ENCODE measurements at regions not wholly inside any gene's neighbourhood (a gene's known extent, or its start where the extent isn't known, plus 50 kb on each side); places are given as distances from the start of the nearest gene placed in this dataset.

DNA sequence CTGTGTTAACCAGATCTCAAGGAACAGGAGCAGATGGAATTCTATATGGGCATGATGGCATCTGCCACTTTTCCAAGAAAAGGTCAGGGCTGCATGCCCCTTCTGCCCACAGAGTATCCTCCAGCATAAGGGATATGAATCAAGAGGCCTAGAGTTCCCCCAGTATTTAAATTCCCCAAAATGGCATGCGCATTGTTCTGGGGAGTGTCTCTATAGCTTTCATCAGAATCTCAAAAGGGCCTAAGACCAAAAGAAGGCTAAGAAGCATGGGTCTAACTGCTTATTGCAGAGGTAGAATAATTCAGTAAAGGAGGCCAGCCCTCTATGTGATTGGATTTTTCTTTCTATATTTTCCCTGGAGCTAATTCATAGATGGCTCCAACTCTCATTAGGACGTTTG lies 114.2 kb upstream of the SPIN1 start:
- Histone ChIP-seq H3K36me3 (ENCODE audit: insufficient read depth, low read length) (no peaks in the 10 kb centered on the region), H3K27me3 (ENCODE audit: control insufficient read depth in 1 of 2, insufficient read depth in 2 of 2, low read length in 2 of 2) (no peaks in the 10 kb centered on the region), H3K27ac (ENCODE audit: low read depth in 1 of 2, low read length in 2 of 2) (no peak overlapping the region), H3K9me3 (ENCODE audit: control insufficient read depth in 1 of 2, insufficient read depth in 1 of 2, low read length in 2 of 2) (no peaks in the 10 kb centered on the region), H3K4me1 (ENCODE audit: insufficient read depth, low read length) (no peaks in the 10 kb centered on the region), H3K4me3 (ENCODE audit: low read length) (no peak overlapping the region)
- TF ChIP-seq, protein P1, sequence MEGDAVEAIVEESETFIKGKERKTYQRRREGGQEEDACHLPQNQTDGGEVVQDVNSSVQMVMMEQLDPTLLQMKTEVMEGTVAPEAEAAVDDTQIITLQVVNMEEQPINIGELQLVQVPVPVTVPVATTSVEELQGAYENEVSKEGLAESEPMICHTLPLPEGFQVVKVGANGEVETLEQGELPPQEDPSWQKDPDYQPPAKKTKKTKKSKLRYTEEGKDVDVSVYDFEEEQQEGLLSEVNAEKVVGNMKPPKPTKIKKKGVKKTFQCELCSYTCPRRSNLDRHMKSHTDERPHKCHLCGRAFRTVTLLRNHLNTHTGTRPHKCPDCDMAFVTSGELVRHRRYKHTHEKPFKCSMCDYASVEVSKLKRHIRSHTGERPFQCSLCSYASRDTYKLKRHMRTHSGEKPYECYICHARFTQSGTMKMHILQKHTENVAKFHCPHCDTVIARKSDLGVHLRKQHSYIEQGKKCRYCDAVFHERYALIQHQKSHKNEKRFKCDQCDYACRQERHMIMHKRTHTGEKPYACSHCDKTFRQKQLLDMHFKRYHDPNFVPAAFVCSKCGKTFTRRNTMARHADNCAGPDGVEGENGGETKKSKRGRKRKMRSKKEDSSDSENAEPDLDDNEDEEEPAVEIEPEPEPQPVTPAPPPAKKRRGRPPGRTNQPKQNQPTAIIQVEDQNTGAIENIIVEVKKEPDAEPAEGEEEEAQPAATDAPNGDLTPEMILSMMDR (IDR thresholded peaks at IDR 0.05) = no peak
- Mint-ChIP-seq H3K27ac (no peak overlapping the region), H3K27me3 (no peaks in the 10 kb centered on the region), H3K4me3 (no peak overlapping the region), H3K9me3 (no peaks in the 10 kb centered on the region), H3K4me1 (ENCODE audit: low read depth) (no peaks in the 10 kb centered on the region), H3K36me3 (ENCODE audit: low read depth) (no peaks in the 10 kb centered on the region)
- POLR2A ChIA-PET = no interaction called here
- intact Hi-C loops (cut with DNase I, micrococcal nuclease) = no loop called here
- ATAC-seq (ENCODE audit: poor library complexity) (no peak), DNase-seq (no peak)
- CTCF ChIA-PET = no interaction called here

DNA sequence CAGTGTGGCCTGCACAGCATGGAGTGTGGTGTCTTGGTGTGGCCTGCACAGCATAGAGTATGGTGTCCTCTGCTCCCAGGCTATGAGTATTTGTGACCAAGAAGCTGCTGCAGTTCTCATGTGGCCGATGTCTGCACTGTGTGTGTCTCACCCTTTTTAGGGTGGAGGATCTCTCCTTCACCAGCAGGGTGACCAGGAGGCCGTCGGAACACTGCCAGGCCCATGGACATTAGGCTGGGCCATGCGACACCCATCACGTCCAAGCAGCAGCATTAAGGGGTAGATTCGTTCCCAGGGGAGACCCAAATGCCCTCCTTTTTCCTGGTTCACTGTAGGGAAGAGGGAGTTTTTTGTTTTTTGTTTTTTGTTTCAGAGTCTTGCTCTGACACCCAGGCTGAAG lies 115.3 kb upstream of the SPIN1 start:
- no peak for ATAC-seq (ENCODE audit: poor library complexity)
- DNase-seq = no peak
- Histone ChIP-seq H3K4me3 (ENCODE audit: low read length) (no peak overlapping the region), H3K27me3 (ENCODE audit: control insufficient read depth in 1 of 2, insufficient read depth in 2 of 2, low read length in 2 of 2) (no peaks in the 10 kb centered on the region), H3K9me3 (ENCODE audit: control insufficient read depth in 1 of 2, insufficient read depth in 1 of 2, low read length in 2 of 2) (no peaks in the 10 kb centered on the region), H3K27ac (ENCODE audit: low read depth in 1 of 2, low read length in 2 of 2) (no peak overlapping the region), H3K4me1 (ENCODE audit: insufficient read depth, low read length) (no peaks in the 10 kb centered on the region), H3K36me3 (ENCODE audit: insufficient read depth, low read length) (no peaks in the 10 kb centered on the region)
- H3K4me1 Mint-ChIP-seq (ENCODE audit: low read depth) = no peaks in the 10 kb centered on the region
- CTCF ChIA-PET = no interaction called here
- H3K36me3 Mint-ChIP-seq (ENCODE audit: low read depth) = no peaks in the 10 kb centered on the region
- POLR2A ChIA-PET = no interaction called here
- H3K27me3 Mint-ChIP-seq = no peaks in the 10 kb centered on the region
- TF ChIP-seq, protein P1 (IDR thresholded peaks at IDR 0.05) = no peak
- intact Hi-C loops (cut with DNase I, micrococcal nuclease) = no loop called here
- no peaks in the 10 kb centered on the region for H3K9me3 Mint-ChIP-seq
- no peak overlapping the region for H3K27ac Mint-ChIP-seq
- no peak overlapping the region for H3K4me3 Mint-ChIP-seq

DNA sequence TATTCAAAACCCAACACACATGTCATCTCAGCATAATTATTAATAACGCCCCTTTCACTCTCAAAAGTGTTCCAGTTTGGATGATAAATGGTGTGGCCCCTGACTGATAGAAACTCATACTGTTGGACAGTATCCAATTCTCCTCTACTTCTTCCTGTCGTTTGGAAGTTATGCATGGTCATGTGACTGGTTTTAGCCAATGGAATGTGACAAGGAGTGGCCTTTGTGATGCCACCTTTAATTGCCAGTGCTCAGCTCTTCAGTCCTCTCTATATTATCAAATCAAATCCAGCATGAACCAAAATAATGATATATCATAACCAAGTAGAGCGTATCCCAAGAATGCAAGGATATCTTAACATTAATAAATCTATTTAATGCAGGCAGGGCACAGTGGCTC lies 117.8 kb upstream of the SPIN1 start:
- no peak for DNase-seq
- intact Hi-C loops (cut with DNase I, micrococcal nuclease) = no loop called here
- Mint-ChIP-seq H3K27me3 (no peaks in the 10 kb centered on the region), H3K4me3 (no peak overlapping the region), H3K9me3 (peaks cover 5% of the 10 kb centered on the region), H3K36me3 (ENCODE audit: low read depth) (no peaks in the 10 kb centered on the region), H3K27ac (no peak overlapping the region), H3K4me1 (ENCODE audit: low read depth) (no peaks in the 10 kb centered on the region)
- Histone ChIP-seq H3K9me3 (ENCODE audit: control insufficient read depth in 1 of 2, insufficient read depth in 1 of 2, low read length in 2 of 2) (no peaks in the 10 kb centered on the region), H3K4me3 (ENCODE audit: low read length) (no peak overlapping the region), H3K4me1 (ENCODE audit: insufficient read depth, low read length) (no peaks in the 10 kb centered on the region), H3K36me3 (ENCODE audit: insufficient read depth, low read length) (no peaks in the 10 kb centered on the region), H3K27me3 (ENCODE audit: control insufficient read depth in 1 of 2, insufficient read depth in 2 of 2, low read length in 2 of 2) (no peaks in the 10 kb centered on the region), H3K27ac (ENCODE audit: low read depth in 1 of 2, low read length in 2 of 2) (no peak overlapping the region)
- TF ChIP-seq, protein P1 (IDR thresholded peaks at IDR 0.05) = no peak
- no peak for ATAC-seq (ENCODE audit: poor library complexity)
- ChIA-PET POLR2A (no interaction called here), CTCF (no interaction called here)
